Upper lobe of left lung (tissue), 6 donors: ENCODE measurements at regions not wholly inside any gene's neighbourhood (a gene's known extent, or its start where the extent isn't known, plus 50 kb on each side); places are given as distances from the start of the nearest gene placed in this dataset.
A peak's percentile ranks its signal among the peaks of the same experiment; 100 is the strongest.

Source experiments
- ATAC-seq, 2 donors: fragments of 200-7000 bp; cut with Tn5 transposase; one replicate each; pipeline ENCODE4 v1.9.1; 2022; ENCODE audit warnings: mild to moderate bottlenecking in 2 of 2, moderate library complexity in 2 of 2; ENCODE audit not compliant: low FRiP score in 2 of 2
- DNase-seq, 2 donors: peaks; one replicate each; pipeline ENCODE4 v3.0.0-alpha.2; 2019 to 2020
- H3K27ac ChIP-seq, 4 donors: fragments of 200-600 bp; sonication (generic); one replicate each; pipeline ENCODE4 v1.5.1; 2016 to 2019
- H3K27me3 ChIP-seq, 4 donors: fragments of 200-600 bp; sonication (generic); one replicate each; pipeline ENCODE4 v1.5.1; 2017 to 2019
- H3K36me3 ChIP-seq, 4 donors: fragments of 200-600 bp; sonication (generic); one replicate each; pipeline ENCODE4 v1.5.1; 2016 to 2019
- H3K4me1 ChIP-seq, 4 donors: fragments of 200-600 bp; sonication (generic); one replicate each; pipeline ENCODE4 v1.5.1; 2018 to 2019
- H3K4me3 ChIP-seq, 4 donors: fragments of 200-600 bp; sonication (generic); one replicate each; pipeline ENCODE4 v1.5.1; 2017 to 2019; ENCODE audit warnings: mild to moderate bottlenecking in 2 of 4, moderate library complexity in 1 of 4
- H3K9me3 ChIP-seq, 4 donors: fragments of 200-600 bp; sonication (generic); one replicate each; pipeline ENCODE4 v1.5.1; 2018 to 2019
- EP300 ChIP-seq, 4 donors: sonication (generic); formaldehyde crosslinking; IDR thresholded peaks; one replicate each; pipeline ENCODE4 v1.5.1; 2017; ENCODE audit warnings: antibody characterized with exemption in 4 of 4, control low read depth in 2 of 4
- POLR2A ChIP-seq, 4 donors: fragments of 450-650 bp; IDR thresholded peaks; one replicate each; pipeline ENCODE4 v1.5.1; 2016 to 2017; ENCODE audit warnings: antibody characterized with exemption in 4 of 4, mild to moderate bottlenecking in 2 of 4
- POLR2AphosphoS5 ChIP-seq, 2 donors: sonication (generic); formaldehyde crosslinking; IDR thresholded peaks; one replicate each; pipeline ENCODE4 v1.5.1; 2017; ENCODE audit warnings: antibody characterized with exemption in 2 of 2
- WGBS, 2 donors: methylation state at CpG; one replicate each; pipeline ENCODE4 v1.1.5; 2017 to 2018; 5-methylcytosine and 5-hydroxymethylcytosine counted together
- TF ChIP-seq, protein P1 (sequence below), 6 experiments: fragments of 450-650 bp in 4 of 6; fragments of 200-600 bp in 2 of 6; sonication (generic) in 2 of 6; IDR thresholded peaks; one replicate each; pipeline ENCODE4 v1.5.1; 2016 to 2019; ENCODE audit warnings: antibody characterized with exemption in 6 of 6
- donor health status: DM: no; HTN: no; CAD: no; lungs with moderate emphysema.
- donor health status: DM: no; HTN: yes; CAD: no; lungs with severe emphysema.

DNA sequence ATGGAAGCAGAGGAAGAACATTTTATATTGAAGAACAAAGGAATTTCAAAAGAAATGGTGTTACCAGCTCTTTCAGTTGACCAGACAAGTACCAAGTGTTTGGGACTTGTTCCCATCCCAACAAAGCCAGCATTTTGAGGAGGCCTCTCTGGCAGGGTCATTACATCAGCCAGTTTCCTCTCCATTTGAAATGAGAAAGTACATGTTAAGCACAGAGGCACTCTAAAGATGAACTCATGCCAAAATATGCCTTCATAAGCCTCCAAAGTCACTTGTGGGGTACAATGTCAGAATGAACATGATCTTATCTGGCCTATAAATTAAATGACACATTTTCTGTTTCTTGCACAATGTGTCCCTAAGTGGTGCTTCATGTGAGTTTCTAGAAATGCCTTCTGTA, 223.9 kb downstream of the PRL start:
- no peaks in the 10 kb centered on the region for H3K9me3 ChIP-seq
- ATAC-seq (no peak), DNase-seq (no peak)
- H3K27ac ChIP-seq: no peak overlapping the region
- H3K36me3 ChIP-seq: no peaks in the 10 kb centered on the region
- no peak for TF ChIP-seq POLR2AphosphoS5 (IDR thresholded peaks at IDR 0.05)
- no peak for TF ChIP-seq EP300 (IDR thresholded peaks at IDR 0.05)
- TF ChIP-seq, protein P1, sequence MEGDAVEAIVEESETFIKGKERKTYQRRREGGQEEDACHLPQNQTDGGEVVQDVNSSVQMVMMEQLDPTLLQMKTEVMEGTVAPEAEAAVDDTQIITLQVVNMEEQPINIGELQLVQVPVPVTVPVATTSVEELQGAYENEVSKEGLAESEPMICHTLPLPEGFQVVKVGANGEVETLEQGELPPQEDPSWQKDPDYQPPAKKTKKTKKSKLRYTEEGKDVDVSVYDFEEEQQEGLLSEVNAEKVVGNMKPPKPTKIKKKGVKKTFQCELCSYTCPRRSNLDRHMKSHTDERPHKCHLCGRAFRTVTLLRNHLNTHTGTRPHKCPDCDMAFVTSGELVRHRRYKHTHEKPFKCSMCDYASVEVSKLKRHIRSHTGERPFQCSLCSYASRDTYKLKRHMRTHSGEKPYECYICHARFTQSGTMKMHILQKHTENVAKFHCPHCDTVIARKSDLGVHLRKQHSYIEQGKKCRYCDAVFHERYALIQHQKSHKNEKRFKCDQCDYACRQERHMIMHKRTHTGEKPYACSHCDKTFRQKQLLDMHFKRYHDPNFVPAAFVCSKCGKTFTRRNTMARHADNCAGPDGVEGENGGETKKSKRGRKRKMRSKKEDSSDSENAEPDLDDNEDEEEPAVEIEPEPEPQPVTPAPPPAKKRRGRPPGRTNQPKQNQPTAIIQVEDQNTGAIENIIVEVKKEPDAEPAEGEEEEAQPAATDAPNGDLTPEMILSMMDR (IDR thresholded peaks at IDR 0.05): no peak
- TF ChIP-seq POLR2A (IDR thresholded peaks at IDR 0.05): no peak
- no peaks in the 10 kb centered on the region for H3K27me3 ChIP-seq
- peaks cover 4 to 19% (median 10%) of the 10 kb centered on the region in 4 donors for H3K4me1 ChIP-seq
- no peak overlapping the region for H3K4me3 ChIP-seq

DNA sequence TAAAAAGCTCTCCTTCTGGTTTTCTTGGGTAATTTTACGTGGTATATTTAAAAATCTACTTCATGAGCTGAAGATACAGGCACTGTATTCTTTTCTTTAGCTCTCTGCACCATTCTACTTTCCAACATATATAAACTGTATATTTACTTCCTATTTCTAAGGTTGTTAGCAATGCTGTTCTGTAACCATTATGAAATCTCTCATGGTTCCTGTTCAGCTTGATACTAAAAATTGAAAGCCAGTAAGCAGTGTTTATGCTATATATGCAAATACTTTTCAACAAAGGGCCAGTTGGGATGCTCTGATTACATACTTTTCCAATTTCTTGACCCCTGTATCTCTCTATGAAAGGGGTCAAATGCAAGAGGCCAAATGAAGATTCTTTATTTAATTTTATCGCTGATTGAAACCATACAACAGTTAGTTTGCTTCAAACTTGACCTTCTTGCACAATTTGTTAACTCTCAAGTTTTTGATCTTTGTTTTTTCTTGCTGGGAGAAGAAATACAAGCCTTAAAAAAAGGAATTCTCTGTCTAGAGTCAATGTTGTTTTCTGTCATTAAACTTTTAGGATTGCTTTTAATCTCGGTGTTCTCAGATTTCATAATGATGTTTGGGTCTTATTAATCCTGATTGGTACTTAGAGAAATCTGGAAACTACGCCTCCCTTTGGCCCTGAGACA, 223.2 kb downstream of the PRL start:
- 83 to 84% methylated on average over 4 of the region's 4 CpGs for WGBS, 2 donors
- no peak overlapping the region for H3K4me3 ChIP-seq
- TF ChIP-seq EP300 (IDR thresholded peaks at IDR 0.05): no peak
- TF ChIP-seq POLR2A (IDR thresholded peaks at IDR 0.05): no peak
- TF ChIP-seq POLR2AphosphoS5 (IDR thresholded peaks at IDR 0.05): no peak
- TF ChIP-seq, protein P1 (IDR thresholded peaks at IDR 0.05): no peak
- peak overlapping the region in 1 of 4 donors; percentile 2 for H3K27ac ChIP-seq
- no peaks in the 10 kb centered on the region for H3K9me3 ChIP-seq
- ATAC-seq: no peak
- H3K36me3 ChIP-seq: no peaks in the 10 kb centered on the region
- peaks cover 4 to 19% (median 10%) of the 10 kb centered on the region in 4 donors for H3K4me1 ChIP-seq
- no peak for DNase-seq
- no peaks in the 10 kb centered on the region for H3K27me3 ChIP-seq

DNA sequence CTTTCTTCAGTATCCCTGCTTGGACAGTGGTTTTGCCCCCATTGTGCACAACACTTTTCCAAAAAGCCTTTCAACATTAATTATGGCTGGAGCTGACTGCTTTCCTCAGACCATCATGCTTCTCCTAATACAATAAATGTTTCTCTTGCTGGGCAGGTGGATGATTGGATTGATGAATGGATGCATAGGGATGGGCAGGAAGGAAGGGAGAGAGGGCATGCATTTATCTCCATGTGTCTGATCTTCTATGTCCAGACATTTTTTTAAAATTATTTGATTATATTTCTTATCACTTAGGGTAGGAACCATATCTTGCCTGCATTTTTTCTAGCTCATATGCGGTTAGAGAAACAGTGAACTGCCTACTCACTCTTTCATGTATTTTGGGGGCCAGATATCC, 218.5 kb downstream of the PRL start:
- WGBS, 2 donors: 96 to 100% methylated on average over 1 of the region's 1 CpG
- no peaks in the 10 kb centered on the region for H3K36me3 ChIP-seq
- no peaks in the 10 kb centered on the region for H3K27me3 ChIP-seq
- H3K9me3 ChIP-seq: no peaks in the 10 kb centered on the region
- TF ChIP-seq EP300 (IDR thresholded peaks at IDR 0.05) (no peak), POLR2AphosphoS5 (IDR thresholded peaks at IDR 0.05) (no peak), POLR2A (IDR thresholded peaks at IDR 0.05) (no peak)
- TF ChIP-seq, protein P1 (IDR thresholded peaks at IDR 0.05): no peak
- ATAC-seq (no peak), DNase-seq (no peak)
- H3K27ac ChIP-seq: no peak overlapping the region
- H3K4me3 ChIP-seq: no peak overlapping the region
- peaks cover 0 to 5% (median 2%) of the 10 kb centered on the region in 4 donors for H3K4me1 ChIP-seq

DNA sequence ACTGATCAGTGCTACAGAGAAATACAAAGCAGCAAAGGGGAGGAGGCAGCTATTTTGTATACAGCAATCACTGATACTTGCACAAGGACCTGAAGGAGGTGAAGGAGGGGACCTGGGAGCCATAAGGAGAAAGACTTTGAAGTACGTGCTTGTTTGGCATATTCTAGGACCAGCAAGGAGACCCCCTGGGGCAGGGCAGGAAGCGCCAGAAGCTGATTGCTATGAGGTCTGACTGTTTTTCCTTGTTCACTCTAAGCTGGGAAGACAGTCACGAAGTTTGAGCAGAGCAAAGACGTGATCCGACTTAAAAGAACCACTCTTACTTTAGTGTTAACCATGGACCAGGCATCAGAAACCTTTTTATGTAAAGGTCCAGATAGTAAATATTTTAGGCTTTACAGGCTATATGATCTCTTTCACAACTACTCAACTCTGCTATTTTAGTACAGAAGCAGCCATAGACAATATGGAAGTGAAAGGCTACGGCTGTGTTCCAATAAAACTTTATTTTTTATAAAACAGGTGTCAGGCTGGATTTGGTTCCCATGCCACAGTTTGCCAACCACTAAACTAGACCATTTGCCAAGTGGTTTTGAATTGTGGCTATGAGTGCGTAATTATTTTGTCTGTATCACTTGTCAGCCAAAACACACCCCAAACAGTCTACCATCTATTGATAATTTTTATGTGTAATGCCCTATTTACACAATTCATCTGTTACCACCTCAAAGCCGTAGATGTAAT, 217.9 kb downstream of the PRL start:
- WGBS, 2 donors: 93 to 95% methylated on average over 8 of the region's 8 CpGs
- Histone ChIP-seq H3K27me3 (no peaks in the 10 kb centered on the region), H3K36me3 (no peaks in the 10 kb centered on the region), H3K9me3 (no peaks in the 10 kb centered on the region), H3K4me1 (no peaks in the 10 kb centered on the region), H3K4me3 (no peak overlapping the region), H3K27ac (no peak overlapping the region)
- ATAC-seq: no peak
- TF ChIP-seq POLR2A (IDR thresholded peaks at IDR 0.05): no peak
- TF ChIP-seq EP300 (IDR thresholded peaks at IDR 0.05): no peak
- TF ChIP-seq POLR2AphosphoS5 (IDR thresholded peaks at IDR 0.05): no peak
- TF ChIP-seq, protein P1 (IDR thresholded peaks at IDR 0.05): no peak
- DNase-seq: no peak
